HPDE6-E6E7 (cell line): ENCODE measurements at regions not wholly inside any gene's neighbourhood (a gene's known extent, or its start where the extent isn't known, plus 50 kb on each side); places are given as distances from the start of the nearest gene placed in this dataset.

ENCODE experiments used
- DNase-seq: peaks from one replicate; pipeline ENCODE4 v3.0.0; 2011; ENCODE audit warnings: missing footprints; ENCODE audit errors: extremely low spot score

GRCh38 chr6:141316236-141316635, 816.5 kb upstream of the GJE1 start:
- DNase-seq, result no peak

GRCh38 chr6:141313986-141314385, 818.7 kb upstream of the GJE1 start:
- DNase-seq, result no peak

DNA sequence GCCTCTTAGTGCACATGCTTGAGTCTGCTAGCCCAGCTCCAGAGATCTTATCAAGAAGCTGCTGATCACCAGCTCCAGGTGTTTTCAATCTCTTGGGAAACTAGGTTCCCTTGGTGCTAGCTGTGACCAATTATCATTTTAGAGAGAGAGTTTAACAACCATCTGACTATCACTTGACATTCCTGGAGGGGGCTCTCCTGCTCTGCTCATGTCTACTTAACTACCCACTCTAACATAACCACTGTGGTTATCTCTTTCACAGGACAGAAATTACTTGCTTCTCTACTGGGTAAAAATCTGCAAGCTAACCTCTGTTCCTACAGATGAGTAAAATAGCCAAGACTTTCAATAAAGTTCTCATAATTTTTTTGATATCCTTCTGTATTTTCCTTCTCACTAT, 823.4 kb upstream of the GJE1 start:
- DNase-seq, result no peak

DNA sequence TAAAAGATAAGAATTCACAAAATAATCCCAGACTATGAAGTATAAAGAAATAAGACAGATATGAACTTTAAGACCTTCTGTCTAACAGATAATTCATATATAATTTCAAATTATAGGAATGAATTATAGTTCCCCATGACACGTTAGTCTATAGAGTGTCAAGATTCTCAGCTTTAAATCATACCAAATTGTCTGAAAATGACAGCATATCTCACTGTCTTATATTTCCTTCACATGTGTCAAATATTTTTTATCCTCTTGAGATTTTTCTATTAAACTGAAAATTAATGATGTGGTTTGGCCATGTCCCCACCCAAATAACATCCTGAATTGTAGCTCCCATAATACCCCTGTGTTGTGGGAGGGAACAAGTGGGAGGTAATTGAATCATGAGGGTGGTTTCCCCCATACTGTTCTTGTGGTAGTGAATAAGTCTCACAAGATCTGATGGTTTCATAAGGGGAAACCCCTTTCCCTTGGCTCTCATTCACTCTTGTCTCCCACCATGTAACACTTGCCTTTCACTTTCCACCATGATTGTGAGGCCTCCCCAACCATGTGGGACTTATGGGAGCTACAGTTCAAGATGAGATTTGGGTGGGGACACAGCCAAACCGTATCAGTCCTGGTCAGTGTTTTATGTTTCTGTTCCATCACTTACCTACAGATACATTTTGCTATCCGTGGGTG, 825.3 kb upstream of the GJE1 start:
- no peak for DNase-seq

DNA sequence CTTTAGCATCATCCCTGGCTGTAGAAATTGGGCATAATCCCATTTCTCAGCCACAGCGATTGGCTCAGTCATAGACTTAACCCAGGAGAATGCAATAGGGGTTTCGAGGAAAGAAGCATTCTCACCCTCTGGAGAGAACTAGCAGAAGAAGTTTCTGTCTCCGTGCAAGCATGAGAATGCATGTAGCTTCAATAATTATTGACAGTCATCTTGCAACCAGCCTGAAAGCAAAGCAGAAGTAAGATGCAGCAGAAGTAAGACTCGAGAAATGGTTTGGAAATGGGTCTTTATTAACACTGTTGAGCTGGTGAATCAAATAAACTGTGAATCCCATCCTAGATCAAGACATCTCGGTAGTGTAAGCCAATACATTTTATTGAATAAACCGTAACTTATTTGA, 828.8 kb upstream of the GJE1 start:
- no peak for DNase-seq

DNA sequence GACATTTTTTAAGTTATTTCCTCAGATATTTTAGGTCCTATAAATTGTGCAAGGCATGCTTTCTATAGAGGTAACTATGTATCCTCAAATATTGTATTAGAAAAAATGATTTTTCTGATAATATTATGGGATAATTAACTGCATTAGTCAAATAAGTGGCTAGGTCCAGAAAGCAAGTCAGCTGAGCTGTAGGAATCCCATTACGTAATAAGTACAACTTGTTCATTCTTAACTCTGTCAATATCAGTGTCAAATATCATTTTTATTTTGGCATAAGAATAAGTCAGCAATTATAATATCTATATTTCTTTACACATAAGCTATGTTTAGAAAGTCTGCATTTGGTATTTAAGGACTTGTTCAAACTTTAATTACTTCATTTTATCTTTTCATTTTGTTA, 830.9 kb upstream of the GJE1 start:
- no peak for DNase-seq

DNA sequence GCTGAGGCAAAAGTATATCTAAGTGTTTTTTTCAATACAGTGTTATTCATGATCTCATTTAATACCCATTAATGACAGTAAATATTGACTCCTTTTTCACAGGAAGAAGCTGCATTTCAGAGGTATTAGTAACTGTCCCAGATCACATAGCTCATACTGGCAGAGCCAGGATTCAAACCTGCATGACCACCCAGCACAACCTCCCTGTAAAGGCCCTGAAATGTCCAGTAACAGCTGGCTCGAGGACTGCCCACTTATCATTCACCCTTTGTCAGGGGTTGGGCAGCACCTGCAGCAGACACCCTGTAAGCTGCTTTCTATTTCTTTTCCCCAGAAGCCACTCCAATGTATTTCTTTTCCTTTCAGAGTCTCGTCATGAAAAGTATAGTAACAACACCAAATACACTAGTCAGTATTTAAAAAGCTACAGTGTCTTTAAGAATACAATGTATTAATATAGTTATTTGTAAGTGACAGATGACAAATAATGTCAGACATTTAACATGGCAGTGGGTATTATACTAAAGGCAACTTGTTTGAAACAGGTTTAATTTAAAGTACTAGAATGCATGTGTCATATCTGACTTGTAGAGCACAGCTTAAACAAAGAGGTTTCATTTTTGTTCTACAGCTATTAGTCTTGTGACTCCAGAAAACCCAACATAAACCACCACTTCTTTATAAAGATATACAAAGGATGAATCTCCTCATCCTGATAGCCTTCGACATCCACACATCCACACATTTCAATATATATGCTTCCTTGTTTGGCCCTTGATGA, 841.6 kb upstream of the GJE1 start:
- peak; percentile 1 for DNase-seq

GRCh38 chr6:141288947-141289346, 843.8 kb upstream of the GJE1 start:
- no peak for DNase-seq

GRCh38 chr6:141282263-141282662, 850.5 kb upstream of the GJE1 start:
- DNase-seq, result no peak

- DNase-seq, result no peak
Observed at GRCh38 chr6:141269684-141270083, 863.0 kb upstream of the GJE1 start.

DNA sequence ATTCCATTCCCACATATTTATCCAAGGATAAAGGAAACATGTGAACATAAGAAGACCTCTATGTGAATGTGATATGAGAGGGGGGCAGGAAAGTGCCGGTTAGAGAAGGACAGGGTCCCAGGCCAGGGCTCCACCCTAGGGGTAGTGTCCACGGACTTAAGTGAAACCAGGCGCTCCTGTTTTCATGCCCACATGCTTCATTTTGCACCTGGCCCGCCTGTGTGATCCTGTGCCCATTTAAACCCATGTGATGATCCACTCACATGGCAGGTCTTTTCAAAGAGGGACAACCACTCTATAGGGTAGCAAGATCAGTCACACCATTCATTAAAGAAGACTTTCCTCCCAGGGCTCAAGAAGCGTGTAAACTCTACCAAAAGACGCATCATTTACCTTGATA, 865.3 kb upstream of the GJE1 start:
- no peak for DNase-seq

- no peak for DNase-seq
Observed at GRCh38 chr6:141265756-141266623, 866.7 kb upstream of the GJE1 start.

DNA sequence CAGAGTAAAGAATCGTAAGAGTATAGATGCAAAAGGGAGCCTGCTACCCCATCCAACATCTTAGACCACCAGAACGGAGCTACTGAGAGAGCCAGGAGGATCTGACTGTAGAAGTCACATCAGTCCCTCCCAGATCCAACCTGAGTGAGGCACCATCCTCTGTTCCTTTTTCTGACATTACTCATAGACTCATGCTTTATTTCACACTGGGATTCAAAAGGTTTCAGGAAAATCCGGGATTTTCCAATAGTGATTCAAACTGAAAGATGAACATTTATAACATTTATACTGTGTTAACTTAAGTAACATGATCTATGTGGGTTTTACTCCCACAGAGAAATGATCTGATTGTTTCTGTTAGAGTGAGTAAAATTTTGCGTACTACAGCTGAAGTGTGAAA, 868.6 kb upstream of the GJE1 start:
- DNase-seq, result no peak

- no peak for DNase-seq
Observed at GRCh38 chr6:141261672-141262060, 871.1 kb upstream of the GJE1 start.

GRCh38 chr6:141261016-141261671, 871.6 kb upstream of the GJE1 start:
- no peak for DNase-seq

DNA sequence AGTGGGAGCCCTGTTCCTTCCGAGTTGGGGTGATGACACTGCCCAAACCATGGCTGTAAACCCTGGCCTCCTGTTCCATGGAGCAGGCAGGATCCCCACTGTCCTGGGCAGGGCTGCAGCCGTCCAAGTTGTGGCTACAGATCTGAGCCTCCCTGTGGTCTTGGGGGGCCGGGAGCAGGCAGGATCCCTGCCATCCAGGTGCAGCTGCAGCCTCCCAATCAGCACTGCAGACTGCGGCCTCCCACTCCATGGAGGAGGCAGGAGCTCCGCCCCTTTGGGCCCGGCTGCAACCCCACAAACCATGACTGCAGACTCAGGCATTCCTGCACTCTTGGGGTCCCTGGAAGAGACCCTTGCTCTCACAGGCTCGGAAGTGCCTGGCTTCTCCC, 872.1 kb upstream of the GJE1 start:
- no peak for DNase-seq

DNA sequence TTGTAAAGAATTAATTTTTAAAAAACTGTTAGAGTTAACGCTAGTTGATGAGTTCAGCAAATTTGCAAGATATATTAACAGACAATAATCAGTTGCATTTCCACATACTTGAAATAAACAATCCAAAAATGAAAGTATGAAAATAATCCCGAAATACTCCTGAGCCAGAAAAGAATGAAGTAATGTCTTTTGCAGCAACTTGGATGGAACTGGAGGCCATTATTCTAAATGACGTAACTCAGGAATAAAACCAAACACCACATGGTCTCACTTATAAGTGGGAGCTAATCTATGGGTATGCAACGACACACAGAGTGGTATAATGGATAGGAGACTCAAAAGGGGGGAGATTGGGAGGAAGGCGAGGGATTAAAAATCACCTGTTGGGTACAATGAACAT, 872.9 kb upstream of the GJE1 start:
- DNase-seq, result no peak

DNA sequence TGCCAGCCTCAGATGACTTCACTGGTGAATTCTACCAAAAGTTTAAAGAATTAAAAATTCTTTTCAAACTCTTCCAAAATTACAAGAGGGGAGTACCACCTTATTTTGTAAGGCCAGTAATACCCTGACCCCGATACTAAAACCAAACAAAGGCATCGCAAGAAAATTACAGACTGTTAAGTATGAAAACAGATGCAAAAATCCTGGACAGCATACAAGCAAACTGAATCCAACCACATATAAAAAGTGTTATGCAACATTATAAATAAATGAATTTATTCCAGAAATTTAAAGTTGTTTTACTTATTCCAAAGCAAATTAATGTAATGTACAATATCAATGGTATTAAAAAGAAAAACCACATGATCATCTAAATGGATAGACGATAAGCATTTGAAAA, 873.6 kb upstream of the GJE1 start:
- DNase-seq, result no peak

DNA sequence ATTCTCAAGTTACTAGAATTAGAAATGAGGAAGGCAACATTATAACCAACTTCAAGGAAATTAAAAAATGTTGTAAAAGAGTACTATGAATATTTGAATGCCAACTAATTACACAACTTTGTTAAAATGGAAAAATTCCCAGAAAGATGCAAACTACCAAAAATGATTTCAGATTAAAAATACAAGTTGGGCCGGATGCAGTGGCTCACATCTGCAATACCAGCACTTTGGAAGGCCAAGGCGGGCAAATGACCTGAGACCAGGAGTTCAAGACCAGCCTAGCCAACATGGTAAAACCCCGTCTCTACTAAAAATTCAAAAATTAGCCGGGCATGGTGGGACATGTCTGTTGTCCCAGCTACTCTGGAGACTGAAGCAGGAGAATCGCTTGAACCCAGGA, 874.2 kb upstream of the GJE1 start:
- no peak for DNase-seq

DNA sequence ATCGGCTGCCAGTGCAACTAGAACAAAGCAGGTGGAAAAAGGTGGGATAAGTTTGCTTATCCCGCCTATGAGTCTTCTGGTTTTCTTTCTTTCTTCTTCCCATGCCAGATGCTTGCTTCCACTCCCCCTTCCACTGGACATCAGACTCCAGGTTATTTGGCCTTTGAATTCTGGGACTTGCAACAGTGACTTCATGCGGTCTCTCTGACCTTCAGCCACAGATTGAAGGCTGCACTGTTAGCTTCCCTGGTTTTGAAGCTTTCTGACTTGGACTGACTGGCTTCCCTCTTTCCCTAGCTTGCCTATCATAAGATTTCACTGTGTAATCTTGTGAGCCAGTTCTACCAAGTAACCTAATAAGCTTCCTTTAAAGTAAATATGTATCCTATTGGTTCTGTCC, 878.4 kb upstream of the GJE1 start:
- no peak for DNase-seq

DNA sequence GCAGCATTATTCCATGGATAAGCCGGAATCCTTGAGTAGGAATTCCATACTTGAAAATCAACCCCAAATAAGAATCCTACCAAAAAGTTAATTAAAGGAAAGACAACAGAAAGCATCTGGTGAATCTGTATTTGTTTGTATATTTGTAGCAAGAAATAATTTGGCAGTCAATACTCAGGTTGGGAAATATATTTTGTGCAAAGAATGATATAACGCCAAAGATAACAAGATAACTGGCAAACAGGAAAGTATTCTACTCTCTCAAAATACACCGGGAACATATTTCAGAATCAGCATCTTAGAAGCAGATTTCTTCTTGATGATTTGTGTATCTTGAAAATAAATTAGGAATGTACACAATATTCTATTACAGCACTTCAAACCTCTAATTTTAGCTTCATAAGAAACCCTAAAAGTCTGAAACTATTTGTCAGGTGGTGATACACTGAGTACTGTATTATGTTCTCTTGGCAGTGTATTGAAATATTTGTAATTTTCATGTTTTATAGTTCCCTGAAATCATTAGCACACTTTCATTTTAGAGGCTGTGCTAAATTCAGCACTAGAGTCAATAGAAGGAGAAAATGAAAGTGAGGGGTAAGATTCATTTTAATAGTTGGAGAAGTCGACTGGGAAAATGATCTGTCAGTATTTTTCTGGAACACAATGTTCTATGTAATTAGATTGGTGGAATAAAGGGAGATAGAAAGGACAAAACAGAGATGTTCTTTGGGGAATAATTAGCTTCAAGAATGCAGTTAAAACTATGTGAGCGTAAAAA, 879.7 kb upstream of the GJE1 start:
- DNase-seq, result no peak
